GM12801 (cell line): ENCODE measurements at regions not wholly inside any gene's neighbourhood (a gene's known extent, or its start where the extent isn't known, plus 50 kb on each side); places are given as distances from the start of the nearest gene placed in this dataset.

Source experiments
- CTCF ChIP-seq: IDR thresholded peaks from one replicate; pipeline ENCODE4 v1.5.1; 2011; ENCODE audit warnings: control low read depth; ENCODE audit not compliant: insufficient read length; ENCODE audit errors: extremely low read depth

GRCh38 chr7:131648491-131648890, 92.1 kb upstream of the PODXL start:
- TF ChIP-seq CTCF, result no peak

GRCh38 chr7:131646203-131646602, 89.8 kb upstream of the PODXL start:
- TF ChIP-seq CTCF, result no peak

- TF ChIP-seq CTCF, result no peak
These were observed 86.0 kb upstream of the PODXL start for GRCh38 chr7:131642429-131642828.

- no peak for TF ChIP-seq CTCF
These were observed 84.3 kb upstream of the PODXL start for GRCh38 chr7:131640686-131641085.

GRCh38 chr7:131638641-131639430, 82.4 kb upstream of the PODXL start:
- no peak for TF ChIP-seq CTCF

- TF ChIP-seq CTCF, result no peak
These were observed 81.4 kb upstream of the PODXL start for GRCh38 chr7:131637859-131638258.

GRCh38 chr7:131636092-131636491, 79.7 kb upstream of the PODXL start:
- no peak for TF ChIP-seq CTCF
